DOHH2 (cell line): ENCODE measurements at regions not wholly inside any gene's neighbourhood (a gene's known extent, or its start where the extent isn't known, plus 50 kb on each side); places are given as distances from the start of the nearest gene placed in this dataset.

Experiments used
- H3F3A ChIP-seq: fragments of 200-600 bp; sonication (generic), shearing (Covaris generic); 2 replicates; pipeline ENCODE4 v1.6.0; 2016; ENCODE audit warnings: antibody characterized with exemption, mild to moderate bottlenecking; ENCODE audit not compliant: control insufficient read depth, insufficient read depth
- H3K27ac ChIP-seq: fragments of 200-600 bp; sonication (generic); 2 replicates; pipeline ENCODE4 v1.5.1; 2014; ENCODE audit warnings: low read depth, mild to moderate bottlenecking, low read length, moderate library complexity
- H3K27me3 ChIP-seq: fragments of 200-600 bp; sonication (generic); 2 replicates; pipeline ENCODE4 v1.6.1; 2014; ENCODE audit warnings: mild to moderate bottlenecking, low read length, mixed read lengths; ENCODE audit not compliant: control insufficient read depth
- H3K36me3 ChIP-seq: fragments of 200-600 bp; sonication (generic); 2 replicates; pipeline ENCODE4 v1.6.1; 2014; ENCODE audit warnings: mild to moderate bottlenecking, low read length, moderate library complexity, mixed read lengths; ENCODE audit not compliant: control insufficient read depth
- H3K4me1 ChIP-seq: fragments of 200-600 bp; sonication (generic); 2 replicates; pipeline ENCODE4 v1.6.1; 2014; ENCODE audit warnings: mild to moderate bottlenecking, low read length, mixed read lengths; ENCODE audit not compliant: control insufficient read depth
- H3K4me2 ChIP-seq: fragments of 200-600 bp; sonication (generic); 2 replicates; pipeline ENCODE4 v1.6.0; 2014; ENCODE audit warnings: mild to moderate bottlenecking, low read length, moderate library complexity
- H3K4me3 ChIP-seq: fragments of 200-600 bp; sonication (generic); 2 replicates; pipeline ENCODE4 v1.5.1; 2014; ENCODE audit warnings: mild to moderate bottlenecking, low read length, mixed read lengths
- H3K79me2 ChIP-seq: fragments of 200-600 bp; sonication (generic); 2 replicates; pipeline ENCODE4 v1.6.1; 2014; ENCODE audit warnings: mild to moderate bottlenecking, low read length, mixed read lengths; ENCODE audit not compliant: control insufficient read depth
- H3K9me2 ChIP-seq: fragments of 200-600 bp; sonication (generic); replicated peaks from 2 replicates; pipeline ENCODE4 v1.6.1; 2014; ENCODE audit warnings: mild to moderate bottlenecking, low read length, mixed read lengths; ENCODE audit not compliant: control insufficient read depth
- H3K9me3 ChIP-seq: fragments of 200-600 bp; sonication (generic); 2 replicates; pipeline ENCODE4 v1.6.1; 2014; ENCODE audit warnings: antibody characterized with exemption, low read length, mixed read lengths; ENCODE audit not compliant: control insufficient read depth, insufficient read depth
- H4K20me1 ChIP-seq: fragments of 200-600 bp; sonication (generic); 2 replicates; pipeline ENCODE4 v1.6.0; 2014; ENCODE audit warnings: low read depth, mild to moderate bottlenecking, antibody characterized with exemption, low read length, moderate library complexity; ENCODE audit not compliant: control insufficient read depth, insufficient read depth
- CTCF ChIP-seq: fragments of 200-600 bp; sonication (generic); IDR thresholded peaks from one replicate; pipeline ENCODE4 v1.5.1; 2014; ENCODE audit warnings: antibody characterized with exemption, mild to moderate bottlenecking, low read depth, low read length; ENCODE audit not compliant: poor library complexity, severe bottlenecking
- EZH2phosphoT487 ChIP-seq: fragments of 200-600 bp; sonication (generic); IDR thresholded peaks from 2 replicates; pipeline ENCODE4 v1.6.1; 2017; ENCODE audit warnings: borderline replicate concordance, mild to moderate bottlenecking, antibody characterized with exemption, low read length, moderate library complexity, mixed read lengths

GRCh38 chr3:31253782-31254181 is 278.9 kb upstream of the STT3B start:
- no peak for TF ChIP-seq EZH2phosphoT487
- no peak for TF ChIP-seq CTCF
- Histone ChIP-seq H3K4me1 (no peaks in the 10 kb centered on the region), H3K36me3 (no peaks in the 10 kb centered on the region), H3K79me2 (no peaks in the 10 kb centered on the region), H3F3A (no peaks in the 10 kb centered on the region), H3K27me3 (no peaks in the 10 kb centered on the region), H3K9me3 (no peaks in the 10 kb centered on the region), H3K27ac (no peak overlapping the region), H4K20me1 (no peaks in the 10 kb centered on the region), H3K9me2 (no peaks in the 10 kb centered on the region), H3K4me3 (no peak overlapping the region), H3K4me2 (no peak overlapping the region)

- Histone ChIP-seq H4K20me1 (no peaks in the 10 kb centered on the region), H3K36me3 (no peaks in the 10 kb centered on the region)
Measured at GRCh38 chr3:31254483-31254882, 278.2 kb upstream of the STT3B start.

GRCh38 chr3:31255007-31255581 is 277.6 kb upstream of the STT3B start:
- no peaks in the 10 kb centered on the region for H3F3A ChIP-seq
- no peak overlapping the region for H3K4me3 ChIP-seq
- no peaks in the 10 kb centered on the region for H3K36me3 ChIP-seq
- H3K27ac ChIP-seq = no peak overlapping the region
- H3K27me3 ChIP-seq = no peaks in the 10 kb centered on the region
- no peaks in the 10 kb centered on the region for H3K79me2 ChIP-seq
- H3K9me3 ChIP-seq = no peaks in the 10 kb centered on the region
- H3K4me1 ChIP-seq = no peaks in the 10 kb centered on the region
- no peaks in the 10 kb centered on the region for H4K20me1 ChIP-seq
- TF ChIP-seq CTCF = no peak
- TF ChIP-seq EZH2phosphoT487 = no peak
- H3K9me2 ChIP-seq = no peaks in the 10 kb centered on the region
- no peak overlapping the region for H3K4me2 ChIP-seq

More at GRCh38 chr3:31254483-31254882, 278.2 kb upstream of the STT3B start:
- no peaks in the 10 kb centered on the region for H3K9me2 ChIP-seq
- H3K4me1 ChIP-seq = no peaks in the 10 kb centered on the region
- no peaks in the 10 kb centered on the region for H3K27me3 ChIP-seq
- H3K4me3 ChIP-seq = no peak overlapping the region
- no peaks in the 10 kb centered on the region for H3F3A ChIP-seq
- TF ChIP-seq EZH2phosphoT487 = no peak
- TF ChIP-seq CTCF = no peak
- H3K4me2 ChIP-seq = no peak overlapping the region
- no peaks in the 10 kb centered on the region for H3K9me3 ChIP-seq
- H3K27ac ChIP-seq = no peak overlapping the region
- H3K79me2 ChIP-seq = no peaks in the 10 kb centered on the region
